ENCODE measurements at regions not wholly inside any gene's neighbourhood (a gene's known extent, or its start where the extent isn't known, plus 50 kb on each side); places are given as distances from the start of the nearest gene placed in this dataset.
"Not testable (repeated sequence)": the region's sequence is repeated elsewhere in the genome, so short reads cannot be mapped to it uniquely, and the experiment has no call there.

GRCh38 chr18:65671621-65672415, 79.0 kb upstream of the CDH7 start:
- 93% methylated on average over 9 of the region's 17 CpGs for WGBS (ENCODE audit: insufficient coverage)
- Histone ChIP-seq H3K27ac (ENCODE audit: low read length) (no peak overlapping the region), H3K36me3 (ENCODE audit: control insufficient read depth, insufficient read depth, low read length) (no peaks in the 10 kb centered on the region), H3K4me3 (ENCODE audit: low read length) (no peak overlapping the region), H3K4me1 (ENCODE audit: control insufficient read depth, insufficient read depth, low read length) (no peaks in the 10 kb centered on the region), H3K27me3 (ENCODE audit: control insufficient read depth, insufficient read depth, low read length) (no peaks in the 10 kb centered on the region), H3K9me3 (replicated peaks; ENCODE audit: control insufficient read depth, low read depth, low read length) (no peaks in the 10 kb centered on the region)
- no peak for DNase-seq

- no CpG with 5 or more reads among the region's 3 CpGs for WGBS (ENCODE audit: insufficient coverage)
- not testable (repeated sequence) for H3K27me3 ChIP-seq (ENCODE audit: control insufficient read depth, insufficient read depth, low read length); DNase-seq; H3K9me3 ChIP-seq (replicated peaks; ENCODE audit: control insufficient read depth, low read depth, low read length); H3K36me3 ChIP-seq (ENCODE audit: control insufficient read depth, insufficient read depth, low read length); H3K4me1 ChIP-seq (ENCODE audit: control insufficient read depth, insufficient read depth, low read length); H3K27ac ChIP-seq (ENCODE audit: low read length); H3K4me3 ChIP-seq (ENCODE audit: low read length)
These were observed 80.7 kb upstream of the CDH7 start for GRCh38 chr18:65670145-65670544.

GRCh38 chr18:65661391-65661790, 89.4 kb upstream of the CDH7 start:
- Histone ChIP-seq H3K4me1 (ENCODE audit: control insufficient read depth, insufficient read depth, low read length) (no peaks in the 10 kb centered on the region), H3K9me3 (replicated peaks; ENCODE audit: control insufficient read depth, low read depth, low read length) (no peaks in the 10 kb centered on the region), H3K36me3 (ENCODE audit: control insufficient read depth, insufficient read depth, low read length) (no peaks in the 10 kb centered on the region), H3K27me3 (ENCODE audit: control insufficient read depth, insufficient read depth, low read length) (no peaks in the 10 kb centered on the region), H3K4me3 (ENCODE audit: low read length) (no peak overlapping the region), H3K27ac (ENCODE audit: low read length) (no peak overlapping the region)
- 40% methylated on average over 1 of the region's 1 CpG for WGBS (ENCODE audit: insufficient coverage)
- no peak for DNase-seq

GRCh38 chr18:65659912-65660311, 90.9 kb upstream of the CDH7 start:
- DNase-seq = no peak
- Histone ChIP-seq H3K36me3 (ENCODE audit: control insufficient read depth, insufficient read depth, low read length) (no peaks in the 10 kb centered on the region), H3K9me3 (replicated peaks; ENCODE audit: control insufficient read depth, low read depth, low read length) (no peaks in the 10 kb centered on the region), H3K4me1 (ENCODE audit: control insufficient read depth, insufficient read depth, low read length) (no peaks in the 10 kb centered on the region), H3K4me3 (ENCODE audit: low read length) (no peak overlapping the region), H3K27me3 (ENCODE audit: control insufficient read depth, insufficient read depth, low read length) (no peaks in the 10 kb centered on the region), H3K27ac (ENCODE audit: low read length) (no peak overlapping the region)
- WGBS (ENCODE audit: insufficient coverage) = 91% methylated on average over 1 of the region's 1 CpG

GRCh38 chr18:65659312-65659711, 91.5 kb upstream of the CDH7 start:
- H3K36me3 ChIP-seq (ENCODE audit: control insufficient read depth, insufficient read depth, low read length) = no peaks in the 10 kb centered on the region
- no peak overlapping the region for H3K4me3 ChIP-seq (ENCODE audit: low read length)
- no peak overlapping the region for H3K27ac ChIP-seq (ENCODE audit: low read length)
- H3K27me3 ChIP-seq (ENCODE audit: control insufficient read depth, insufficient read depth, low read length) = no peaks in the 10 kb centered on the region
- no peak for DNase-seq
- H3K4me1 ChIP-seq (ENCODE audit: control insufficient read depth, insufficient read depth, low read length) = no peaks in the 10 kb centered on the region
- no peaks in the 10 kb centered on the region for H3K9me3 ChIP-seq (replicated peaks; ENCODE audit: control insufficient read depth, low read depth, low read length)

- Histone ChIP-seq H3K27me3 (ENCODE audit: control insufficient read depth, insufficient read depth, low read length) (no peaks in the 10 kb centered on the region), H3K9me3 (replicated peaks; ENCODE audit: control insufficient read depth, low read depth, low read length) (peaks cover 6% of the 10 kb centered on the region), H3K4me3 (ENCODE audit: low read length) (no peak overlapping the region), H3K4me1 (ENCODE audit: control insufficient read depth, insufficient read depth, low read length) (no peaks in the 10 kb centered on the region), H3K36me3 (ENCODE audit: control insufficient read depth, insufficient read depth, low read length) (no peaks in the 10 kb centered on the region), H3K27ac (ENCODE audit: low read length) (no peak overlapping the region)
- 83% methylated on average over 2 of the region's 4 CpGs for WGBS (ENCODE audit: insufficient coverage)
- no peak for DNase-seq
These were observed 99.6 kb upstream of the CDH7 start for GRCh38 chr18:65651192-65651591.

GRCh38 chr18:65632236-65632635, 118.6 kb upstream of the CDH7 start:
- H3K36me3 ChIP-seq (ENCODE audit: control insufficient read depth, insufficient read depth, low read length) = no peaks in the 10 kb centered on the region
- no peaks in the 10 kb centered on the region for H3K4me1 ChIP-seq (ENCODE audit: control insufficient read depth, insufficient read depth, low read length)
- H3K27me3 ChIP-seq (ENCODE audit: control insufficient read depth, insufficient read depth, low read length) = no peaks in the 10 kb centered on the region
- no peak for DNase-seq
- no peak overlapping the region for H3K27ac ChIP-seq (ENCODE audit: low read length)
- no CpG with 5 or more reads among the region's 2 CpGs for WGBS (ENCODE audit: insufficient coverage)
- no peak overlapping the region for H3K4me3 ChIP-seq (ENCODE audit: low read length)
- no peaks in the 10 kb centered on the region for H3K9me3 ChIP-seq (replicated peaks; ENCODE audit: control insufficient read depth, low read depth, low read length)

- Histone ChIP-seq H3K27me3 (ENCODE audit: control insufficient read depth, insufficient read depth, low read length) (no peaks in the 10 kb centered on the region), H3K36me3 (ENCODE audit: control insufficient read depth, insufficient read depth, low read length) (no peaks in the 10 kb centered on the region), H3K4me3 (ENCODE audit: low read length) (no peak overlapping the region), H3K9me3 (replicated peaks; ENCODE audit: control insufficient read depth, low read depth, low read length) (no peaks in the 10 kb centered on the region), H3K4me1 (ENCODE audit: control insufficient read depth, insufficient read depth, low read length) (no peaks in the 10 kb centered on the region), H3K27ac (ENCODE audit: low read length) (no peak overlapping the region)
- DNase-seq = no peak
- WGBS (ENCODE audit: insufficient coverage) = no CpG with 5 or more reads among the region's 1 CpG
These were observed 119.0 kb upstream of the CDH7 start for GRCh38 chr18:65631766-65632165.

- Histone ChIP-seq H3K27ac (ENCODE audit: low read length) (no peak overlapping the region), H3K4me3 (ENCODE audit: low read length) (no peak overlapping the region), H3K27me3 (ENCODE audit: control insufficient read depth, insufficient read depth, low read length) (no peaks in the 10 kb centered on the region), H3K36me3 (ENCODE audit: control insufficient read depth, insufficient read depth, low read length) (no peaks in the 10 kb centered on the region), H3K4me1 (ENCODE audit: control insufficient read depth, insufficient read depth, low read length) (no peaks in the 10 kb centered on the region), H3K9me3 (replicated peaks; ENCODE audit: control insufficient read depth, low read depth, low read length) (no peaks in the 10 kb centered on the region)
- WGBS (ENCODE audit: insufficient coverage) = no CpG with 5 or more reads among the region's 1 CpG
- DNase-seq = no peak
These were observed 122.4 kb upstream of the CDH7 start for GRCh38 chr18:65628390-65628789.

- Histone ChIP-seq H3K27me3 (ENCODE audit: control insufficient read depth, insufficient read depth, low read length) (no peaks in the 10 kb centered on the region), H3K9me3 (replicated peaks; ENCODE audit: control insufficient read depth, low read depth, low read length) (no peaks in the 10 kb centered on the region), H3K4me3 (ENCODE audit: low read length) (no peak overlapping the region), H3K36me3 (ENCODE audit: control insufficient read depth, insufficient read depth, low read length) (no peaks in the 10 kb centered on the region), H3K27ac (ENCODE audit: low read length) (no peak overlapping the region), H3K4me1 (ENCODE audit: control insufficient read depth, insufficient read depth, low read length) (no peaks in the 10 kb centered on the region)
- no peak for DNase-seq
- 28% methylated on average over 4 of the region's 6 CpGs for WGBS (ENCODE audit: insufficient coverage)
These were observed 127.1 kb upstream of the CDH7 start for GRCh38 chr18:65623676-65624075.

- no CpG with 5 or more reads among the region's 4 CpGs for WGBS (ENCODE audit: insufficient coverage)
- Histone ChIP-seq H3K4me1 (ENCODE audit: control insufficient read depth, insufficient read depth, low read length) (no peaks in the 10 kb centered on the region), H3K4me3 (ENCODE audit: low read length) (no peak overlapping the region), H3K27ac (ENCODE audit: low read length) (no peak overlapping the region), H3K36me3 (ENCODE audit: control insufficient read depth, insufficient read depth, low read length) (no peaks in the 10 kb centered on the region), H3K9me3 (replicated peaks; ENCODE audit: control insufficient read depth, low read depth, low read length) (no peaks in the 10 kb centered on the region), H3K27me3 (ENCODE audit: control insufficient read depth, insufficient read depth, low read length) (no peaks in the 10 kb centered on the region)
- no peak for DNase-seq
These were observed 128.4 kb upstream of the CDH7 start for GRCh38 chr18:65622436-65622835.

Data from muscle of leg (tissue), 3 donors.